Tibial artery (tissue), 4 donors: ENCODE measurements at regions not wholly inside any gene's neighbourhood (a gene's known extent, or its start where the extent isn't known, plus 50 kb on each side); places are given as distances from the start of the nearest gene placed in this dataset.
"Not testable (repeated sequence)": the region's sequence is repeated elsewhere in the genome, so short reads cannot be mapped to it uniquely, and the experiment has no call there.

Experiments
- DNase-seq, 2 donors: peaks; one replicate each; pipeline ENCODE4 v3.0.0-alpha.2; 2019
- H3K27ac ChIP-seq, 2 donors: fragments of 200-600 bp; sonication (generic) in 1 of 2; 1 replicate in 1 of 2; 2 replicates in 1 of 2; pipeline ENCODE4 v1.5.1; 2018 to 2019; ENCODE audit warnings: mild to moderate bottlenecking in 1 of 2
- H3K27me3 ChIP-seq, 2 donors: fragments of 200-600 bp; sonication (generic) in 1 of 2; one replicate each; pipeline versions ENCODE4 v1.5.1 to v1.6.0; 2016 to 2019
- H3K36me3 ChIP-seq, 3 donors: fragments of 200-600 bp; sonication (generic) in 2 of 3; one replicate each; pipeline ENCODE4 v1.5.1; 2016 to 2019; ENCODE audit warnings: mild to moderate bottlenecking in 2 of 3
- H3K4me1 ChIP-seq, 4 donors: fragments of 200-600 bp; sonication (generic) in 2 of 4; 1 replicate in 3 of 4; 2 replicates in 1 of 4; pipeline ENCODE4 v1.5.1; 2016 to 2019
- H3K4me3 ChIP-seq, 2 donors: fragments of 200-600 bp; sonication (generic) in 1 of 2; 1 replicate in 1 of 2; 2 replicates in 1 of 2; pipeline ENCODE4 v1.5.1; 2018 to 2019; ENCODE audit warnings: mild to moderate bottlenecking in 2 of 2
- H3K9me3 ChIP-seq, 3 donors: fragments of 200-600 bp; sonication (generic) in 1 of 3; one replicate each; pipeline ENCODE4 v1.5.1; 2016 to 2019
- CTCF ChIP-seq, 2 experiments: fragments of 200-600 bp in 1 of 2; fragments of 450-650 bp in 1 of 2; IDR thresholded peaks; one replicate each; pipeline ENCODE4 v1.5.1; 2017 to 2019; ENCODE audit warnings: antibody characterized with exemption in 2 of 2, mild to moderate bottlenecking in 1 of 2, moderate library complexity in 1 of 2
- intact Hi-C: fragments of 100-400 bp; cut with DNase I; formaldehyde crosslinking; loops from one replicate; pipeline ENCODE4 v1.15.0; 2023; ENCODE audit warnings: low total_unique reads

- Histone ChIP-seq H3K36me3 (peaks cover 0 to 9% (median 7%) of the 10 kb centered on the region in 3 donors), H3K4me3 (no peak overlapping the region), H3K27me3 (peaks cover 0 to 8% of the 10 kb centered on the region in 2 donors), H3K4me1 (no peaks in the 10 kb centered on the region), H3K27ac (no peak overlapping the region), H3K9me3 (peaks cover 19 to 39% (median 22%) of the 10 kb centered on the region in 3 donors)
- no peak for TF ChIP-seq CTCF (IDR thresholded peaks at IDR 0.05)
- intact Hi-C loops = no loop called here
- no peak for DNase-seq
Measured at GRCh38 chr15:62272290-62272689, 107.2 kb upstream of the C2CD4B start.

- intact Hi-C loops = no loop called here
- Histone ChIP-seq H3K4me3 (no peak overlapping the region), H3K27ac (no peak overlapping the region), H3K4me1 (no peaks in the 10 kb centered on the region), H3K36me3 (no peaks in the 10 kb centered on the region), H3K9me3 (peaks cover 0 to 5% (median 0%) of the 10 kb centered on the region in 3 donors), H3K27me3 (peaks cover 0 to 8% of the 10 kb centered on the region in 2 donors)
- TF ChIP-seq CTCF (IDR thresholded peaks at IDR 0.05) = no peak
- DNase-seq = no peak
Measured at GRCh38 chr15:62275831-62276230, 110.7 kb upstream of the C2CD4B start.

GRCh38 chr15:62277816-62278394 is 112.8 kb upstream of the C2CD4B start:
- DNase-seq = no peak
- Histone ChIP-seq H3K27me3 (peaks cover 0 to 8% of the 10 kb centered on the region in 2 donors), H3K9me3 (no peaks in the 10 kb centered on the region), H3K4me1 (no peaks in the 10 kb centered on the region), H3K36me3 (no peaks in the 10 kb centered on the region), H3K4me3 (no peak overlapping the region), H3K27ac (no peak overlapping the region)
- TF ChIP-seq CTCF (IDR thresholded peaks at IDR 0.05) = no peak
- intact Hi-C loops = no loop called here

- H3K4me1 ChIP-seq = no peaks in the 10 kb centered on the region
- no peaks in the 10 kb centered on the region for H3K9me3 ChIP-seq
- H3K27me3 ChIP-seq = peaks cover 0 to 8% of the 10 kb centered on the region in 2 donors
- no peak overlapping the region for H3K27ac ChIP-seq
- no peak for DNase-seq
- intact Hi-C loops = no loop called here
- H3K36me3 ChIP-seq = no peaks in the 10 kb centered on the region
- TF ChIP-seq CTCF (IDR thresholded peaks at IDR 0.05) = no peak
- H3K4me3 ChIP-seq = no peak overlapping the region
Measured at GRCh38 chr15:62278534-62278933, 113.4 kb upstream of the C2CD4B start.

GRCh38 chr15:62279041-62279440 is 114.0 kb upstream of the C2CD4B start:
- H3K27me3 ChIP-seq = peaks cover 0 to 8% of the 10 kb centered on the region in 2 donors
- no peaks in the 10 kb centered on the region for H3K9me3 ChIP-seq
- H3K4me1 ChIP-seq = no peaks in the 10 kb centered on the region
- no peaks in the 10 kb centered on the region for H3K36me3 ChIP-seq
- no peak overlapping the region for H3K27ac ChIP-seq
- DNase-seq = no peak
- TF ChIP-seq CTCF (IDR thresholded peaks at IDR 0.05) = no peak
- no peak overlapping the region for H3K4me3 ChIP-seq
- intact Hi-C loops = no loop called here

GRCh38 chr15:62280625-62281024 is 115.5 kb upstream of the C2CD4B start:
- no peaks in the 10 kb centered on the region for H3K4me1 ChIP-seq
- H3K27me3 ChIP-seq = peaks cover 0 to 8% of the 10 kb centered on the region in 2 donors
- DNase-seq = no peak
- no peak for TF ChIP-seq CTCF (IDR thresholded peaks at IDR 0.05)
- H3K9me3 ChIP-seq = no peaks in the 10 kb centered on the region
- no peak overlapping the region for H3K4me3 ChIP-seq
- intact Hi-C loops = no loop called here
- no peak overlapping the region for H3K27ac ChIP-seq
- no peaks in the 10 kb centered on the region for H3K36me3 ChIP-seq

GRCh38 chr15:62281801-62282200 is 116.7 kb upstream of the C2CD4B start:
- H3K9me3 ChIP-seq, H3K27me3 ChIP-seq, H3K4me3 ChIP-seq, H3K27ac ChIP-seq, DNase-seq, H3K4me1 ChIP-seq, H3K36me3 ChIP-seq, intact Hi-C loops: not testable (repeated sequence)
